ENCODE measurements at regions not wholly inside any gene's neighbourhood (a gene's known extent, or its start where the extent isn't known, plus 50 kb on each side); places are given as distances from the start of the nearest gene placed in this dataset.

GRCh38 chr13:76646946-76647345 lies 239.3 kb downstream of the KCTD12 start:
- TF ChIP-seq POLR2AphosphoS5 (IDR thresholded peaks at IDR 0.05; ENCODE audit: low read depth, low read length) = no peak
- no peak for TF ChIP-seq POLR2A (IDR thresholded peaks at IDR 0.05; ENCODE audit: low read depth, low read length)
